M059J (cell line): ENCODE measurements at regions not wholly inside any gene's neighbourhood (a gene's known extent, or its start where the extent isn't known, plus 50 kb on each side); places are given as distances from the start of the nearest gene placed in this dataset.
A peak's percentile ranks its signal among the peaks of the same experiment; 100 is the strongest.
"Not testable (repeated sequence)": the region's sequence is repeated elsewhere in the genome, so short reads cannot be mapped to it uniquely, and the experiment has no call there.

Experiments
- DNase-seq: peaks from one replicate; pipeline ENCODE4 v3.0.0-alpha.2; 2012; ENCODE audit warnings: low read depth

GRCh38 chr1:178642282-178642681 is 82.8 kb upstream of the RALGPS2 start:
- DNase-seq, result no peak

GRCh38 chr1:178643349-178643748 is 81.7 kb upstream of the RALGPS2 start:
- no peak for DNase-seq

GRCh38 chr1:178643831-178644230 is 81.2 kb upstream of the RALGPS2 start:
- DNase-seq, result no peak

- peak; percentile 45 for DNase-seq
Observed at GRCh38 chr1:178644308-178645120, 80.5 kb upstream of the RALGPS2 start.

GRCh38 chr1:178645157-178645807 is 79.8 kb upstream of the RALGPS2 start:
- no peak for DNase-seq

- peak; percentile 71 for DNase-seq
Observed at GRCh38 chr1:178645808-178646200, 79.2 kb upstream of the RALGPS2 start.

- DNase-seq, result no peak
Observed at GRCh38 chr1:178646821-178647220, 78.2 kb upstream of the RALGPS2 start.

- no peak for DNase-seq
Observed at GRCh38 chr1:178648151-178648550, 76.9 kb upstream of the RALGPS2 start.

GRCh38 chr1:178649582-178650350 is 75.3 kb upstream of the RALGPS2 start:
- peak; percentile 35 for DNase-seq

GRCh38 chr1:178650934-178651511 is 74.0 kb upstream of the RALGPS2 start:
- peak; percentile 59 for DNase-seq

GRCh38 chr1:178651742-178652141 is 73.3 kb upstream of the RALGPS2 start:
- DNase-seq, result no peak

- peak; percentile 75 for DNase-seq
Observed at GRCh38 chr1:178652506-178653490, 72.2 kb upstream of the RALGPS2 start.

- DNase-seq, result no peak
Observed at GRCh38 chr1:178659789-178660208, 65.2 kb upstream of the RALGPS2 start.

- no peak for DNase-seq
Observed at GRCh38 chr1:178660461-178660860, 64.6 kb upstream of the RALGPS2 start.

GRCh38 chr1:178664278-178664677 is 60.8 kb upstream of the RALGPS2 start:
- DNase-seq, result no peak

- DNase-seq, result no peak
Observed at GRCh38 chr1:178665579-178665978, 59.5 kb upstream of the RALGPS2 start.

- DNase-seq, result not testable (repeated sequence)
Observed at GRCh38 chr1:178666891-178667290, 58.2 kb upstream of the RALGPS2 start.

- no peak for DNase-seq
Observed at GRCh38 chr1:178672434-178672833, 52.6 kb upstream of the RALGPS2 start.

- DNase-seq, result not testable (repeated sequence)
Observed at GRCh38 chr1:178674559-178674958, 50.5 kb upstream of the RALGPS2 start.
